GM12873 (cell line): ENCODE measurements at regions not wholly inside any gene's neighbourhood (a gene's known extent, or its start where the extent isn't known, plus 50 kb on each side); places are given as distances from the start of the nearest gene placed in this dataset.

Source experiments
- TF ChIP-seq, protein P1 (sequence below): IDR thresholded peaks from 2 replicates; pipeline ENCODE4 v1.5.1; 2012; ENCODE audit warnings: low read depth, mild to moderate bottlenecking, moderate library complexity, low read length, control low read depth; ENCODE audit not compliant: insufficient read depth; ENCODE audit errors: missing control alignments

DNA sequence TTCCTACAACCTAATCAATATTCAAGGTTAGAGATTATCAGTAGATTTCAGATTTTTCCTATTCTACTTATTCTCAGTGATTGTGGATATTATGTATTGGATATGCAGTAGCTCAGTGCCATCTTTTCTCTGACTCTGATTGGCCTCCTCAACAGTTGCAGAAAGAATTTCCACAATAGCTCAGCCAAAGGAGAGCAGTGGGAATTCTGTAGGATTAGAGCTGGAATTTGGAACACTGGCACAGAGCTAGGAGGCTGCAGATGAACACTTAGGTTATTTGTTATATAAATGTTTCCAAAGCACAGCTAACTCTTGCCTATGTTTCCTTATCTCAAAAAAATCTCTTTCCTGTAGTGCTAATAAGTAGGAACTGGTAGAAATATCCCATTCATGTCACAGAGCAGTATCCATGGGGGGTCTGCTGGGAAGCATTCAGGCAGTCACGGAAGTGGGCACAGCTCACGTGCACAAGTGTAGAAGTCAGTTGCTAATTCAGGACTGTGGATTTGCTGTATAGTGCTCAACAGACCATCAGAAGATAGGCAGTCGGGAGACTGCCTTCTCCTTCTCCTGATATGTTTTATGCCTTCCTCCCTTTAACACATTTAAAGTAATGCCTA, 116.2 kb upstream of the TMEM260 start:
- TF ChIP-seq, protein P1, sequence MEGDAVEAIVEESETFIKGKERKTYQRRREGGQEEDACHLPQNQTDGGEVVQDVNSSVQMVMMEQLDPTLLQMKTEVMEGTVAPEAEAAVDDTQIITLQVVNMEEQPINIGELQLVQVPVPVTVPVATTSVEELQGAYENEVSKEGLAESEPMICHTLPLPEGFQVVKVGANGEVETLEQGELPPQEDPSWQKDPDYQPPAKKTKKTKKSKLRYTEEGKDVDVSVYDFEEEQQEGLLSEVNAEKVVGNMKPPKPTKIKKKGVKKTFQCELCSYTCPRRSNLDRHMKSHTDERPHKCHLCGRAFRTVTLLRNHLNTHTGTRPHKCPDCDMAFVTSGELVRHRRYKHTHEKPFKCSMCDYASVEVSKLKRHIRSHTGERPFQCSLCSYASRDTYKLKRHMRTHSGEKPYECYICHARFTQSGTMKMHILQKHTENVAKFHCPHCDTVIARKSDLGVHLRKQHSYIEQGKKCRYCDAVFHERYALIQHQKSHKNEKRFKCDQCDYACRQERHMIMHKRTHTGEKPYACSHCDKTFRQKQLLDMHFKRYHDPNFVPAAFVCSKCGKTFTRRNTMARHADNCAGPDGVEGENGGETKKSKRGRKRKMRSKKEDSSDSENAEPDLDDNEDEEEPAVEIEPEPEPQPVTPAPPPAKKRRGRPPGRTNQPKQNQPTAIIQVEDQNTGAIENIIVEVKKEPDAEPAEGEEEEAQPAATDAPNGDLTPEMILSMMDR = no peak

- TF ChIP-seq, protein P1 = no peak
Measured at GRCh38 chr14:56471056-56471455, 108.5 kb upstream of the TMEM260 start.

DNA sequence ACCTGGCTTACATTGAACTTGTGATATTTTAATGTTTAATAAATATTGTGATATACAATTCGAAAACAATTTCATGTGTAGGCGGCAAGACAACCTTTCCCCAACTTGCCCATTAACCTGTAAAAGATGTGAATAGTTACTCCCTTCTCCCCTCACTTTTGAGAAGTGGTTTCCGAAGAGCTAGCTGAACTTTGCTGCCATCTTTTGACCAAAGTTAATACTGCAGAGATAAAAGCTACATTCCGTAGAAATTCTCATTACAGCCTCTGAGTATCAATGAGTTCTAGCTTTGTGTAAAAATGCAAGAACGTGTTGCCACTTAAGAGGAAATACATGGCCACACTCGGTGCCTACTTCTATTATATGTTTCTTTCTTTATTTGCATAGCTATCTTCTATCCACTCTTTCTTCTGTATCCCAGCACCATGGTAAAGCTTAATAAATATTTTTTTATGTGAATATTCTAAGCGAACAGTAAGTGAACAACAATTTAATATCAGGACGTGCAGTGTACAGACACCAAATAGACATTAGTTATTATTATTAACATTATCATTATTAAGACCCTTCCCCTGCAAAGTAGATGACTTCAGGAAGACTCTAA, 105.1 kb upstream of the TMEM260 start:
- TF ChIP-seq, protein P1 = peak; percentile 74

- TF ChIP-seq, protein P1 = peak; percentile 39
Measured at GRCh38 chr14:56482310-56482911, 97.2 kb upstream of the TMEM260 start.

GRCh38 chr14:56487090-56487667, 92.4 kb upstream of the TMEM260 start:
- TF ChIP-seq, protein P1 = peak; percentile 4

DNA sequence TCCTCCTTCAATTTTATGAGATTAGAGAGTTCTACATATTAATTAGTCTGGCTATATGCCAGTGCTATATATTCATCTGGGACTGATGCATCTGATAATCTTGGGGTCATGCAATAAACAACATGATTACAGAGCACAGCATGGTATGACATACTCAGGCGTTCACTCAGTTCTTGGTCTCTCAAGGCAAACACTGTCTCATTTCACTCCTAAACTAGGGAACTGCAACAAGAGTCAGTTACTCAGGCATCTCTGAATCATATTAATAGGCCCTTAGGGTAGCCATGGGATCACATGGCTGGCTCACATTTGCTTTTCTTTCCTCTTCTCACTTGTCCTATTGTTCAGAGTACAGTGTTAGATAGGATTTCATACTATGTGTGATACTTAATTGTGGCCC, 91.8 kb upstream of the TMEM260 start:
- TF ChIP-seq, protein P1 = no peak

DNA sequence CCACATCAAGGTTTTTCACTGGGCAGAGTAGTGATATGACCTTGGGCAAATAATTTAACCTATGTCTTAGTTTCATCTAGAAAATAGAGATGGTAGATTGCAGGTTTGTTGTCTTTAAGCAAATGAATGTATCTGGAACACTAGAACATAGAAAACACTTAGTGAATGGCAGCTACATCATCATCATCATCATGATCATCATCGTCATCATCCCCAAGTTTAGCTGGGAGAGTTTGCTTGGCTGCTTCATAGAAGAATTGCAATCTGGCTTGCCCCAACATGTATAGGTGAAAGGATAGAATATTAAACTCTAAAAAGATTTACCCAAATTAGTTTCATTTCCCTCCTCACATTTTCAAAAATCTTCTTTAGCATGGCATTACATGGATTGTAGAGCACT, 91.3 kb upstream of the TMEM260 start:
- TF ChIP-seq, protein P1 = no peak
